NB4 (cell line): ENCODE measurements at regions not wholly inside any gene's neighbourhood (a gene's known extent, or its start where the extent isn't known, plus 50 kb on each side); places are given as distances from the start of the nearest gene placed in this dataset.

Source experiments
- CTCF ChIP-seq: IDR thresholded peaks from one replicate; pipeline ENCODE4 v1.5.1; 2012; ENCODE audit warnings: low read depth, low read length
- MYC ChIP-seq: IDR thresholded peaks from 2 replicates; pipeline ENCODE4 v1.6.1; 2011; ENCODE audit warnings: low read depth, low read length
- POLR2A ChIP-seq: IDR thresholded peaks from 2 replicates; pipeline ENCODE4 v1.6.1; 2011; ENCODE audit warnings: mild to moderate bottlenecking; ENCODE audit not compliant: insufficient read length; ENCODE audit errors: extremely low read depth

GRCh38 chrX:44433556-44433955, 90.1 kb upstream of the EFHC2 start:
- TF ChIP-seq CTCF (no peak), POLR2A (no peak), MYC (no peak)
